SJSA1 (cell line): ENCODE measurements at regions not wholly inside any gene's neighbourhood (a gene's known extent, or its start where the extent isn't known, plus 50 kb on each side); places are given as distances from the start of the nearest gene placed in this dataset.
"Not testable (repeated sequence)": the region's sequence is repeated elsewhere in the genome, so short reads cannot be mapped to it uniquely, and the experiment has no call there.

ENCODE experiments used
- DNase-seq, 2 experiments: peaks; one replicate each; pipeline ENCODE4 v3.0.0-alpha.2; 2015 to 2020; ENCODE audit warnings: low spot score in 2 of 2, low read depth in 1 of 2
- H3K27ac ChIP-seq: fragments of 250-450 bp; sonication (Bioruptor Pico); 2 replicates; pipeline ENCODE4 v1.5.1; 2020; ENCODE audit warnings: mild to moderate bottlenecking, moderate library complexity
- H3K27me3 ChIP-seq: fragments of 250-450 bp; sonication (Bioruptor Pico); replicated peaks from 2 replicates; pipeline ENCODE4 v1.5.1; 2020; ENCODE audit warnings: mild to moderate bottlenecking, moderate library complexity
- H3K36me3 ChIP-seq: fragments of 250-450 bp; sonication (Bioruptor Pico); 2 replicates; pipeline ENCODE4 v1.5.1; 2020; ENCODE audit warnings: mild to moderate bottlenecking
- H3K4me1 ChIP-seq: fragments of 250-450 bp; sonication (Bioruptor Pico); replicated peaks from 2 replicates; pipeline ENCODE4 v1.6.1; 2021; ENCODE audit warnings: mild to moderate bottlenecking
- H3K4me3 ChIP-seq: fragments of 250-450 bp; sonication (Bioruptor Pico); 2 replicates; pipeline ENCODE4 v1.5.1; 2020; ENCODE audit warnings: mild to moderate bottlenecking
- H3K9me3 ChIP-seq: fragments of 250-450 bp; sonication (Bioruptor Pico); replicated peaks from 2 replicates; pipeline ENCODE4 v1.5.1; 2020; ENCODE audit warnings: mild to moderate bottlenecking

DNA sequence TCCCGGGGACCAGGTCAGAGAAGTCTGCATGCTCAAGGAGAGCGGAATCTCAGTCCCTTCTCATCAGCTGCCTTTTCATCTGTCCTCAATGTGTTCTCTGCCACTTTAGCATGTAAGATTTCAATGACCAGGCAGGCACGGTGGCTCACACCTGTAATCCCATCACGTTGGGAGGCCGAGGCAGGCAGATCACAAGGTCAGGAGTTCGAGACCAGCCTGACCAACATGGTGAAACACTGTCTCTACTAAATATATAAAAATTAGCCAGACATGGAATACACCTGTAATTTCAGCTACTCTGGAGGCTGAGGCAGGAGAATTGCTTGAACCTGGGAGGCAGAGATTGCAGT lies 101.1 kb upstream of the CARD11 start:
- H3K27me3 ChIP-seq, H3K4me3 ChIP-seq, H3K27ac ChIP-seq, DNase-seq, H3K4me1 ChIP-seq, H3K36me3 ChIP-seq, H3K9me3 ChIP-seq: not testable (repeated sequence)

DNA sequence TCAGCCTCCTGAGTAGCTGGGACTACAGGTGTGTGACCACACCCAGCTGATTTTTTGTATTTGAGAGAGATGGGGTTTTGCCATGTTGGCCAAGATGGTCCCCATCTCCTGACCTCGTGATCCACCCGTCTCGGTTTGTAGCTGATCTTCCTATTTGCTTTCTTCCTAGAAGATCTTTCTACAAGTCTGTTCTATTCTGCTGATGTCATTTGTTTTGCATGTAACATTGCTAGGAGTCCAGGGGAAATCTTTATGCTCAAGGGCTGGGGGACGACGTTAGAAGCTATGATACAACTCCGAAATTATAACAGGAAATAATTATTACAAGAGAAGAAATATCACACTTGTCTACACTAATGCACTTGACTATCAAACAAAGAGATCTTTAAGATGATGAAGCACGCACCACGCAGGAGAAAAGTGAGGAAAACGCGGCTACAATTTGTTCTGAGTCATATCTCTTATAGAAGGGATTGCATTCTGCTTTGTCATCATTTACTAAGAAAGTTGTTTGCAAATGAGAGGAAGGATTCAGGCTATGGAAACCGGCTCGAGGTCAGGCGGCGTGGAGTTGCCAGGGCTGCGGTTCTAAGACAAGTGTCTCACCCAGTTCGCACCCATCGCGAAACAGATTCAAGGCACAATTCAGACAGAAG lies 103.0 kb upstream of the CARD11 start:
- H3K4me3 ChIP-seq, result no peak overlapping the region
- DNase-seq, result peak in 1 of 2 experiments; percentile 20
- no peak overlapping the region for H3K27ac ChIP-seq

GRCh38 chr7:3148471-3148870 lies 104.8 kb upstream of the CARD11 start:
- not testable (repeated sequence) for H3K4me3 ChIP-seq, H3K4me1 ChIP-seq, H3K27me3 ChIP-seq, H3K9me3 ChIP-seq, DNase-seq, H3K27ac ChIP-seq, H3K36me3 ChIP-seq

More for the DNA sequence above, 103.0 kb upstream of the CARD11 start:
- H3K27me3 ChIP-seq, result no peaks in the 10 kb centered on the region
- no peaks in the 10 kb centered on the region for H3K36me3 ChIP-seq
- H3K9me3 ChIP-seq, result no peaks in the 10 kb centered on the region
- 0 out of 2 replicates have a peak, but pooled peaks cover 3% of the 10 kb centered on the region for H3K4me1 ChIP-seq

DNA sequence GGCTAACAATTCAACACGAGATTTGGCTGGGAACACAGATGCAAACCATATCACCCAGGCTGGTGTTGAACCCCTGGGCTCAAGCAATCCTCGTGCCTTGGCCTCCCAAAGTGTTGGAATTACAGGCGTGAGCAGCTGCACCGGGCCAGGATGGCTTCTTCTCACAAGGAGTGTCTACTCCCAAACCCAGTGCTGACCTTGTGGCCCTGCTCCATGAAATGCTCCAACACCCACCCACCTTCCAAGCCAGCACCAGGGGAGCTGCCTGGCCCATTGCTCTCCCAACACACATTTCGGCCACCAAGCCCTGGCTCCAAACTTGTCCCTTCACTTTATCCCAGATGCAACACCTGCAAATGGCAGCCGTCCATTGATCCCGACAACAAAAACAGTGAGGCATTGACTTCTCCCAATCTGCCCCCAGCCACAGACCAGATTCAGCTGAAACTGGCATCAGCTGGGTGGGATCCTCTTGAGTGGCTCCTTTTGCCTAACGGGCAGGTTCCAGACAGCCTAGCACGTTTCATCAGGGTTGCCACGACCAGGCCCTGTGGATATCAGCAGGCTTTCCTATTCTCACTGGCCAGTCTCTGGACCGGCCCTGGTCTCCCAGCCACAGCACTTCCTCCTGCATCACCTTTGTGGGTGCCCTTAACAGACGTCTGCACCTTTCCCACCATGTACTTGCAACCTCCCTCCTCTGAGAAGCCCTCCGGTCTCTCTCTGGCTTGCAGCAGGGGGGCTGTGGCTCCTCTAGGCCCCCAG lies 105.7 kb upstream of the CARD11 start:
- Histone ChIP-seq H3K27ac (no peak overlapping the region), H3K36me3 (no peaks in the 10 kb centered on the region), H3K9me3 (no peaks in the 10 kb centered on the region), H3K4me1 (0 out of 2 replicates have a peak, but pooled peaks cover 3% of the 10 kb centered on the region), H3K27me3 (no peaks in the 10 kb centered on the region), H3K4me3 (no peak overlapping the region)
- DNase-seq, result no peak

GRCh38 chr7:3150027-3150426 lies 106.4 kb upstream of the CARD11 start:
- no peak overlapping the region for H3K27ac ChIP-seq

GRCh38 chr7:3151784-3152183 lies 108.1 kb upstream of the CARD11 start:
- no peaks in the 10 kb centered on the region for H3K27me3 ChIP-seq
- no peak for DNase-seq
- no peaks in the 10 kb centered on the region for H3K4me1 ChIP-seq
- no peaks in the 10 kb centered on the region for H3K36me3 ChIP-seq
- no peak overlapping the region for H3K27ac ChIP-seq
- no peaks in the 10 kb centered on the region for H3K9me3 ChIP-seq
- H3K4me3 ChIP-seq, result no peak overlapping the region

More at GRCh38 chr7:3150027-3150426, 106.4 kb upstream of the CARD11 start:
- Histone ChIP-seq H3K9me3 (no peaks in the 10 kb centered on the region), H3K4me1 (0 out of 2 replicates have a peak, but pooled peaks cover 3% of the 10 kb centered on the region), H3K36me3 (no peaks in the 10 kb centered on the region), H3K27me3 (no peaks in the 10 kb centered on the region), H3K4me3 (no peak overlapping the region)
- DNase-seq, result no peak

DNA sequence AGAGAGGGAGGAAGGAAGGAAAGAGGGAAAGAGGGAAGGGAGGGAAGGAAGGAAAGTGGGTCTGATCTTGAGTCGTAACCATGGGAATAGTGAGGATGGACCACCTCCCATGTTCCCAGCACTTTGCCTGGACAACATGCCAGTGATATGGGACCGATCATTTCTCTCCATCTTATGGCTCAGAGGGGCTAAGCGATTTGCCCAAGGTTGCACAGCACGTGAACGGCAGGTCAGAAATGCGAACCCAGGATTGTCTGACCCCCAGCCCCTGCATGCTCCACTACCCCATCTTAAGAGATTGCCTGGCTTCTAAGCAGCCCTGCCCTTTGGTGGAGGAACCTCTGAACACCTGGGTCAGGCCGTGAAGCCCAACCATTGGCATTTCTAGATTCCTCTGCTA lies 109.0 kb upstream of the CARD11 start:
- H3K4me3 ChIP-seq, result no peak overlapping the region
- no peak for DNase-seq
- H3K27me3 ChIP-seq, result no peaks in the 10 kb centered on the region
- H3K9me3 ChIP-seq, result no peaks in the 10 kb centered on the region
- peaks cover 5% of the 10 kb centered on the region for H3K4me1 ChIP-seq
- H3K36me3 ChIP-seq, result no peaks in the 10 kb centered on the region
- H3K27ac ChIP-seq, result no peak overlapping the region

GRCh38 chr7:3153118-3153517 lies 109.5 kb upstream of the CARD11 start:
- H3K27me3 ChIP-seq, result no peaks in the 10 kb centered on the region
- H3K4me3 ChIP-seq, result no peak overlapping the region
- no peak overlapping the region for H3K27ac ChIP-seq
- peaks cover 7% of the 10 kb centered on the region for H3K4me1 ChIP-seq
- no peaks in the 10 kb centered on the region for H3K9me3 ChIP-seq
- no peak for DNase-seq
- H3K36me3 ChIP-seq, result no peaks in the 10 kb centered on the region

- Histone ChIP-seq H3K4me3 (no peak overlapping the region), H3K4me1 (peaks cover 7% of the 10 kb centered on the region)
Observed at GRCh38 chr7:3154317-3154716, 110.7 kb upstream of the CARD11 start.

GRCh38 chr7:3154881-3155494 lies 111.3 kb upstream of the CARD11 start:
- peak in 1 of 2 experiments; percentile 37 for DNase-seq
- H3K27me3 ChIP-seq, result no peaks in the 10 kb centered on the region
- no peaks in the 10 kb centered on the region for H3K9me3 ChIP-seq
- H3K27ac ChIP-seq, result no peak overlapping the region
- H3K36me3 ChIP-seq, result no peaks in the 10 kb centered on the region
- H3K4me1 ChIP-seq, result peaks cover 7% of the 10 kb centered on the region
- no peak overlapping the region for H3K4me3 ChIP-seq

More at GRCh38 chr7:3154317-3154716, 110.7 kb upstream of the CARD11 start:
- H3K27ac ChIP-seq, result no peak overlapping the region
- H3K27me3 ChIP-seq, result no peaks in the 10 kb centered on the region
- DNase-seq, result no peak
- no peaks in the 10 kb centered on the region for H3K36me3 ChIP-seq
- no peaks in the 10 kb centered on the region for H3K9me3 ChIP-seq

GRCh38 chr7:3156508-3156907 lies 112.8 kb upstream of the CARD11 start:
- no peak for DNase-seq

GRCh38 chr7:3157566-3158287 lies 114.1 kb upstream of the CARD11 start:
- no peak for DNase-seq
- Histone ChIP-seq H3K9me3 (no peaks in the 10 kb centered on the region), H3K36me3 (no peaks in the 10 kb centered on the region), H3K4me3 (no peak overlapping the region), H3K27me3 (no peaks in the 10 kb centered on the region), H3K27ac (no peak overlapping the region), H3K4me1 (peaks cover 7% of the 10 kb centered on the region)

More at GRCh38 chr7:3156508-3156907, 112.8 kb upstream of the CARD11 start:
- H3K36me3 ChIP-seq, result no peaks in the 10 kb centered on the region
- H3K9me3 ChIP-seq, result no peaks in the 10 kb centered on the region
- no peaks in the 10 kb centered on the region for H3K27me3 ChIP-seq
- no peak overlapping the region for H3K4me3 ChIP-seq
- no peak overlapping the region for H3K27ac ChIP-seq
- peaks cover 7% of the 10 kb centered on the region for H3K4me1 ChIP-seq

- H3K27me3 ChIP-seq, result no peaks in the 10 kb centered on the region
- H3K36me3 ChIP-seq, result no peaks in the 10 kb centered on the region
- no peaks in the 10 kb centered on the region for H3K9me3 ChIP-seq
- no peak overlapping the region for H3K27ac ChIP-seq
- no peak overlapping the region for H3K4me3 ChIP-seq
- no peak for DNase-seq
- peaks cover 7% of the 10 kb centered on the region for H3K4me1 ChIP-seq
Observed at GRCh38 chr7:3158341-3158760, 114.7 kb upstream of the CARD11 start.
